Neural cell (in vitro differentiated cells): ENCODE measurements at regions not wholly inside any gene's neighbourhood (a gene's known extent, or its start where the extent isn't known, plus 50 kb on each side); places are given as distances from the start of the nearest gene placed in this dataset.

Experiments used
- EP300 ChIP-seq: fragments of 450-650 bp; conservative IDR thresholded peaks from 2 replicates; pipeline ENCODE4 v1.6.1; 2014; ENCODE audit warnings: antibody characterized with exemption, mild to moderate bottlenecking, moderate library complexity; ENCODE audit not compliant: poor library complexity, severe bottlenecking
- EZH2 ChIP-seq: fragments of 200-600, 300-800 bp; shearing (Covaris generic), sonication (generic); IDR thresholded peaks from 2 replicates; pipeline ENCODE4 v1.6.1; 2014; ENCODE audit warnings: antibody characterized with exemption, low read length, borderline replicate concordance, mild to moderate bottlenecking; ENCODE audit not compliant: insufficient read depth, poor library complexity, severe bottlenecking
- POLR2AphosphoS5 ChIP-seq: IDR thresholded peaks from 2 replicates; pipeline ENCODE4 v1.6.1; 2012
- RAD21 ChIP-seq: fragments of 450-650 bp; conservative IDR thresholded peaks from 2 replicates; pipeline ENCODE4 v1.6.1; 2014; ENCODE audit warnings: antibody characterized with exemption, mild to moderate bottlenecking, moderate library complexity
- SMC3 ChIP-seq: fragments of 450-650 bp; conservative IDR thresholded peaks from 2 replicates; pipeline ENCODE4 v1.6.1; 2014; ENCODE audit warnings: antibody characterized with exemption, mild to moderate bottlenecking, moderate library complexity; ENCODE audit not compliant: poor library complexity
- TAF1 ChIP-seq: IDR thresholded peaks from 2 replicates; pipeline ENCODE4 v1.6.1; 2012; ENCODE audit warnings: low read depth
- TF ChIP-seq, protein P1 (sequence below): fragments of 450-650 bp; IDR thresholded peaks from 2 replicates; pipeline ENCODE4 v1.5.1; 2014; ENCODE audit warnings: antibody characterized with exemption, mild to moderate bottlenecking, moderate library complexity; ENCODE audit not compliant: poor library complexity, severe bottlenecking
- TF ChIP-seq, protein P2 (sequence below): IDR thresholded peaks from 2 replicates; pipeline ENCODE4 v1.6.1; 2012; ENCODE audit warnings: borderline replicate concordance

DNA sequence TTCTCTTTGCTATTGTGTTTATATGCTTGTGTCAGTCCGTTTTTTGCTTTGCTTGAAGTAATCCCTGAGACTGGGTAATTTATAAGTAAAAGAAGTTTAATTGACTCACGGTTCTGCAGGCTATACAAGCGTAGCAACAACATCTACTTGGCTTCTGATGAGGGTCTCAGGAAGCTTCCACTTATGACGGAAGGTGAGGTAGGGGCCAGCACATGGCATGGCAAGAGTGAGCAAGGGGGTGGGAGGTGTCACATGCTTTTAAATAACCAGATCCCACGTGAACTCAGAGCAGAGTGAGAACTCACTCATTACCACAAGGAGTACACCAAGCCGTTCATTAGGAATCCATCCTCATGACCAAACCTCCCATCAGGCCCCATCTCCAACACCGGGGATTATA is 540.3 kb downstream of the TDRD15 start:
- TF ChIP-seq, protein P1, sequence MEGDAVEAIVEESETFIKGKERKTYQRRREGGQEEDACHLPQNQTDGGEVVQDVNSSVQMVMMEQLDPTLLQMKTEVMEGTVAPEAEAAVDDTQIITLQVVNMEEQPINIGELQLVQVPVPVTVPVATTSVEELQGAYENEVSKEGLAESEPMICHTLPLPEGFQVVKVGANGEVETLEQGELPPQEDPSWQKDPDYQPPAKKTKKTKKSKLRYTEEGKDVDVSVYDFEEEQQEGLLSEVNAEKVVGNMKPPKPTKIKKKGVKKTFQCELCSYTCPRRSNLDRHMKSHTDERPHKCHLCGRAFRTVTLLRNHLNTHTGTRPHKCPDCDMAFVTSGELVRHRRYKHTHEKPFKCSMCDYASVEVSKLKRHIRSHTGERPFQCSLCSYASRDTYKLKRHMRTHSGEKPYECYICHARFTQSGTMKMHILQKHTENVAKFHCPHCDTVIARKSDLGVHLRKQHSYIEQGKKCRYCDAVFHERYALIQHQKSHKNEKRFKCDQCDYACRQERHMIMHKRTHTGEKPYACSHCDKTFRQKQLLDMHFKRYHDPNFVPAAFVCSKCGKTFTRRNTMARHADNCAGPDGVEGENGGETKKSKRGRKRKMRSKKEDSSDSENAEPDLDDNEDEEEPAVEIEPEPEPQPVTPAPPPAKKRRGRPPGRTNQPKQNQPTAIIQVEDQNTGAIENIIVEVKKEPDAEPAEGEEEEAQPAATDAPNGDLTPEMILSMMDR: no peak
- TF ChIP-seq RAD21 (no peak), TAF1 (no peak), EZH2 (no peak), EP300 (no peak), POLR2AphosphoS5 (no peak), SMC3 (no peak)
- TF ChIP-seq, protein P2, sequence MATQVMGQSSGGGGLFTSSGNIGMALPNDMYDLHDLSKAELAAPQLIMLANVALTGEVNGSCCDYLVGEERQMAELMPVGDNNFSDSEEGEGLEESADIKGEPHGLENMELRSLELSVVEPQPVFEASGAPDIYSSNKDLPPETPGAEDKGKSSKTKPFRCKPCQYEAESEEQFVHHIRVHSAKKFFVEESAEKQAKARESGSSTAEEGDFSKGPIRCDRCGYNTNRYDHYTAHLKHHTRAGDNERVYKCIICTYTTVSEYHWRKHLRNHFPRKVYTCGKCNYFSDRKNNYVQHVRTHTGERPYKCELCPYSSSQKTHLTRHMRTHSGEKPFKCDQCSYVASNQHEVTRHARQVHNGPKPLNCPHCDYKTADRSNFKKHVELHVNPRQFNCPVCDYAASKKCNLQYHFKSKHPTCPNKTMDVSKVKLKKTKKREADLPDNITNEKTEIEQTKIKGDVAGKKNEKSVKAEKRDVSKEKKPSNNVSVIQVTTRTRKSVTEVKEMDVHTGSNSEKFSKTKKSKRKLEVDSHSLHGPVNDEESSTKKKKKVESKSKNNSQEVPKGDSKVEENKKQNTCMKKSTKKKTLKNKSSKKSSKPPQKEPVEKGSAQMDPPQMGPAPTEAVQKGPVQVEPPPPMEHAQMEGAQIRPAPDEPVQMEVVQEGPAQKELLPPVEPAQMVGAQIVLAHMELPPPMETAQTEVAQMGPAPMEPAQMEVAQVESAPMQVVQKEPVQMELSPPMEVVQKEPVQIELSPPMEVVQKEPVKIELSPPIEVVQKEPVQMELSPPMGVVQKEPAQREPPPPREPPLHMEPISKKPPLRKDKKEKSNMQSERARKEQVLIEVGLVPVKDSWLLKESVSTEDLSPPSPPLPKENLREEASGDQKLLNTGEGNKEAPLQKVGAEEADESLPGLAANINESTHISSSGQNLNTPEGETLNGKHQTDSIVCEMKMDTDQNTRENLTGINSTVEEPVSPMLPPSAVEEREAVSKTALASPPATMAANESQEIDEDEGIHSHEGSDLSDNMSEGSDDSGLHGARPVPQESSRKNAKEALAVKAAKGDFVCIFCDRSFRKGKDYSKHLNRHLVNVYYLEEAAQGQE: no peak
